Heart right ventricle (tissue), 16 donors: ENCODE measurements at regions not wholly inside any gene's neighbourhood (a gene's known extent, or its start where the extent isn't known, plus 50 kb on each side); places are given as distances from the start of the nearest gene placed in this dataset.

ENCODE experiments used
- ATAC-seq, 8 donors: fragments of 200-7000 bp; cut with Tn5 transposase; one replicate each; pipeline ENCODE4 v1.9.1; 2020; ENCODE audit warnings: mild to moderate bottlenecking in 8 of 8, moderate library complexity in 8 of 8, moderate number of reproducible peaks in 1 of 8
- DNase-seq, 2 donors: peaks; one replicate each; pipeline ENCODE4 v3.0.0-alpha.2; 2020
- H3K27ac ChIP-seq, 10 donors: fragments of 200-600 bp; sonication (generic) in 2 of 10; one replicate each; pipeline versions ENCODE4 v1.5.0 to v1.8.0; 2020 to 2022; ENCODE audit warnings: mild to moderate bottlenecking in 3 of 10
- H3K27me3 ChIP-seq, 7 donors: fragments of 200-600 bp; one replicate each; pipeline ENCODE4 v1.8.0; 2021 to 2022; ENCODE audit warnings: mild to moderate bottlenecking in 2 of 7
- H3K36me3 ChIP-seq, 9 donors: fragments of 200-600 bp; sonication (generic) in 1 of 9; one replicate each; pipeline versions ENCODE4 v1.5.0 to v1.8.0; 2020 to 2022; ENCODE audit warnings: mild to moderate bottlenecking in 2 of 9
- H3K4me1 ChIP-seq, 9 donors: fragments of 200-600 bp; sonication (generic) in 1 of 9; one replicate each; pipeline versions ENCODE4 v1.5.0 to v1.8.0; 2020 to 2022; ENCODE audit warnings: mild to moderate bottlenecking in 4 of 9
- H3K4me3 ChIP-seq, 10 donors: fragments of 200-600 bp; sonication (generic) in 2 of 10; one replicate each; pipeline versions ENCODE4 v1.5.0 to v1.8.0; 2020 to 2022; ENCODE audit warnings: mild to moderate bottlenecking in 7 of 10, moderate library complexity in 2 of 10
- H3K9me3 ChIP-seq, 11 donors: fragments of 200-600 bp in 10 of 11; sonication (generic) in 2 of 11; one replicate each; pipeline versions ENCODE4 v1.5.0 to v1.8.0; 2013 to 2022; ENCODE audit warnings: mild to moderate bottlenecking in 2 of 11, control low read depth in 1 of 11, moderate library complexity in 1 of 11
- CTCF ChIP-seq, 9 donors: fragments of 200-600 bp; sonication (generic) in 2 of 9; IDR thresholded peaks; one replicate each; pipeline versions ENCODE4 v1.5.0 to v1.8.0; 2021 to 2022; ENCODE audit warnings: antibody characterized with exemption in 9 of 9, mild to moderate bottlenecking in 5 of 9, moderate library complexity in 1 of 9
- WGBS, 2 donors: extraction: QIAGEN DNeasy Blood & Tissue Kit; methylation state at CpG; one replicate each; pipeline ENCODE4 v1.1.7; 2013; ENCODE audit warnings: inconsistent platforms in 1 of 2; 5-methylcytosine and 5-hydroxymethylcytosine counted together
- intact Hi-C, 10 donors: fragments of 100-400 bp; cut with DNase I; formaldehyde crosslinking; loops; one replicate each; pipeline versions ENCODE4 v1.11.1 to v1.14.2; 2022
- donor health status: Arrhythmogenic right ventricular cardiomyopathy.
- donor health status: ischemic (EF 13 %, LVEDD 7.1; RV severe dilation, severe dysfunction).
- donor health status: healthy with polysubstance abuse.
- donor health status: DM: no; HTN: yes; CAD: no.
- donor health status: DM: no; HTN: no; CAD: no.
- donor health status: ischemic (EF 25% LVEDD 6.9; RV normal size, moderate dysfunction).
- donor health status: ischemic (EF 25% LVEDD 5.7; RV mildly dilated, moderate dysfunction).
- donor health status: healthy.
- donor health status: DM: yes; HTN: yes; CAD: no.
- donor health status: Ischemic cardiomyopathy.
- donor health status: ischemic (EF 35%, LVEDD 5.7; RV mildly dilated, moderate dysfunction).
- donor health status: nonischemic (EF 11% LVEDD 7.7; RV severe dilation, severe dysfunction).
- donor health status: DM: yes; HTN: yes; CAD: no.
- donor health status: PGD.
- donor health status: ischemic (EF 29% LVEDD 5.4; RV normal size, mild dysfunction).
- donor health status: nonischemic (EF 23%, LVEDD 6.1; RV moderate dilation, normal function).

GRCh38 chr13:74077375-74077774 is 56.8 kb downstream of the KLF12 start:
- Histone ChIP-seq H3K4me3 (no peak overlapping the region), H3K27ac (peak overlapping the region in 4 of 10 donors; percentile 21 to 35 (median 24)), H3K36me3 (no peaks in the 10 kb centered on the region), H3K27me3 (no peaks in the 10 kb centered on the region), H3K4me1 (peaks cover 5 to 72% (median 34%) of the 10 kb centered on the region in 9 donors), H3K9me3 (no peaks in the 10 kb centered on the region)
- ATAC-seq: peak in 1 of 8 donors; percentile 8
- intact Hi-C loops: loop anchor here in 1 of 10 donors (2.0 kb wide), 1 partner anchor 79 kb away; no protein-coding TSS in a partner anchor
- 60 to 64% methylated on average over 2 of the region's 2 CpGs for WGBS, 2 donors
- no peak for DNase-seq
- no peak for TF ChIP-seq CTCF (IDR thresholded peaks at IDR 0.05)

GRCh38 chr13:74074723-74075122 is 59.5 kb downstream of the KLF12 start:
- Histone ChIP-seq H3K9me3 (no peaks in the 10 kb centered on the region), H3K36me3 (no peaks in the 10 kb centered on the region), H3K27me3 (no peaks in the 10 kb centered on the region), H3K4me3 (no peak overlapping the region), H3K4me1 (peaks cover 5 to 61% (median 36%) of the 10 kb centered on the region in 9 donors), H3K27ac (peak overlapping the region in 1 of 10 donors; percentile 12)
- no peak for TF ChIP-seq CTCF (IDR thresholded peaks at IDR 0.05)
- intact Hi-C loops: no loop called here
- DNase-seq (no peak), ATAC-seq (peak in 2 of 8 donors; percentile 38 to 56)

- 63 to 77% methylated on average over 1 of the region's 1 CpG for WGBS, 2 donors
- Histone ChIP-seq H3K9me3 (no peaks in the 10 kb centered on the region), H3K4me3 (no peak overlapping the region), H3K27ac (peak overlapping the region in 2 of 10 donors; percentile 7 to 12), H3K4me1 (peaks cover 5 to 61% (median 35%) of the 10 kb centered on the region in 9 donors), H3K27me3 (no peaks in the 10 kb centered on the region), H3K36me3 (no peaks in the 10 kb centered on the region)
- DNase-seq (no peak), ATAC-seq (peak in 3 of 8 donors; percentile 22 to 55 (median 33))
- intact Hi-C loops: no loop called here
- TF ChIP-seq CTCF (IDR thresholded peaks at IDR 0.05): no peak
These were observed 60.9 kb downstream of the KLF12 start for GRCh38 chr13:74073274-74073673.

- Histone ChIP-seq H3K36me3 (no peaks in the 10 kb centered on the region), H3K9me3 (no peaks in the 10 kb centered on the region), H3K4me3 (no peak overlapping the region), H3K4me1 (peaks cover 5 to 51% (median 32%) of the 10 kb centered on the region in 9 donors), H3K27ac (no peak overlapping the region), H3K27me3 (no peaks in the 10 kb centered on the region)
- ATAC-seq (no peak), DNase-seq (no peak)
- TF ChIP-seq CTCF (IDR thresholded peaks at IDR 0.05): no peak
- 98 to 100% methylated on average over 1 of the region's 1 CpG for WGBS, 2 donors
- intact Hi-C loops: no loop called here
These were observed 63.7 kb downstream of the KLF12 start for GRCh38 chr13:74070513-74070912.
